Ishikawa (cell line): ENCODE measurements at regions not wholly inside any gene's neighbourhood (a gene's known extent, or its start where the extent isn't known, plus 50 kb on each side); places are given as distances from the start of the nearest gene placed in this dataset.

ENCODE experiments used
- CEBPB ChIP-seq: IDR thresholded peaks from 2 replicates; pipeline ENCODE4 v1.6.1; 2012
- CREB1 ChIP-seq: IDR thresholded peaks from 2 replicates; pipeline ENCODE4 v1.6.1; 2012; ENCODE audit warnings: low read depth
- EGR1 ChIP-seq: IDR thresholded peaks from 2 replicates; pipeline ENCODE4 v1.6.1; 2012
- EP300 ChIP-seq: IDR thresholded peaks from 2 replicates; pipeline ENCODE4 v1.6.1; 2012; ENCODE audit warnings: borderline replicate concordance
- FOXM1 ChIP-seq: IDR thresholded peaks from 2 replicates; pipeline ENCODE4 v1.6.1; 2012; ENCODE audit warnings: low read depth, borderline replicate concordance
- MAX ChIP-seq: IDR thresholded peaks from 2 replicates; pipeline ENCODE4 v1.6.1; 2012
- NFIC ChIP-seq: IDR thresholded peaks from 2 replicates; pipeline ENCODE4 v1.6.1; 2012
- RAD21 ChIP-seq: IDR thresholded peaks from 2 replicates; pipeline ENCODE4 v1.6.1; 2012; ENCODE audit warnings: low read depth
- REST ChIP-seq: IDR thresholded peaks from 2 replicates; pipeline ENCODE4 v1.6.1; 2012; ENCODE audit warnings: low read depth, mild to moderate bottlenecking
- TAF1 ChIP-seq: IDR thresholded peaks from 2 replicates; pipeline ENCODE4 v1.6.1; 2012; ENCODE audit warnings: low read depth, mild to moderate bottlenecking
- TCF12 ChIP-seq: IDR thresholded peaks from 2 replicates; pipeline ENCODE4 v1.6.1; 2012; ENCODE audit warnings: low read depth
- TEAD4 ChIP-seq: IDR thresholded peaks from 2 replicates; pipeline ENCODE4 v1.6.1; 2012
- USF1 ChIP-seq: IDR thresholded peaks from 2 replicates; pipeline ENCODE4 v1.6.1; 2012
- YY1 ChIP-seq: IDR thresholded peaks from 2 replicates; pipeline ENCODE4 v1.6.1; 2012; ENCODE audit warnings: low read depth
- ZBTB7A ChIP-seq: IDR thresholded peaks from 2 replicates; pipeline ENCODE4 v1.6.1; 2012; ENCODE audit warnings: low read depth

GRCh38 chr10:16014469-16014868 lies 154.2 kb upstream of the MINDY3 start:
- TF ChIP-seq EP300 (no peak), ZBTB7A (no peak), CEBPB (no peak), REST (no peak), CREB1 (no peak), FOXM1 (no peak), MAX (no peak), USF1 (no peak), YY1 (no peak), EGR1 (no peak), NFIC (no peak), TCF12 (no peak), TAF1 (no peak), TEAD4 (no peak), RAD21 (no peak)

DNA sequence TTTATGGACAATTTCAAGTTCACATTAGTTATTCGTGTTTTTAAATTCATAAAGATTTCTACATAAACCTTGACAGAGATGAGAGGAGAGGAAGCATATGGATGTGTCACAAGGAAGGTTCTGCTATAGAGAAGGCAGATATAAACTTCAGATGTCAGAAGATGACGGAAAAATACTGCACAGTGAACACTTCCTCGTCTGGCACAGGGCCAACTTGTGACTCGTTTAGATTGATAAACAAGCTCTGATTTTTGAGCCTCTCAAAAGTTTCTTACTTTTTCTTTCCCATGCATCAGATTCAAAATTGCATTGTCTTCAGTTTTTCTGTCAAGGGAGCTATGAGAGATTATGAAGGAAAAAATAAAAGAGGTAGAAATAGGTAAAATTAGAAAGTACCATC lies 156.4 kb upstream of the MINDY3 start:
- TF ChIP-seq FOXM1 (no peak), RAD21 (no peak), EGR1 (no peak), CEBPB (no peak), TEAD4 (no peak), CREB1 (no peak), EP300 (no peak), REST (no peak), YY1 (no peak), ZBTB7A (no peak), USF1 (no peak), MAX (no peak), TCF12 (no peak), TAF1 (no peak), NFIC (no peak)

DNA sequence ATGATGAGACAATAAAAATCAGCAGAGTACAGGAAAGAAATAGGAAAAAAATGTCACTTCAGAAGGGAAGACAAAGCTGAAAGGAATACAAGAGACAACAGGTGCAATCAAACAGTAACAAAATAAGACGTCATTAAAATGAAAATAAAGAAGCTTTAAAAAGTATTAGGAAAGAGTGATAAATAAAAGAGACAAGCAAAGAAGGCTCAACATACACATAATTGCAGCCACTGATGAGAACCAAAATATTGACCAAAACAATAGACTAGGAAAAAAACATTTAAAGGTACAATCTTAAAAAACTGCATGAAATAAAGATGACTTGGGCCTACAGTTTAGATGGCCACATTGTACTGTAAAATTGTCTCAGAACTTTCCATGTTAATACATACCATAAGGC lies 160.5 kb upstream of the MINDY3 start:
- no peak for TF ChIP-seq USF1
- TF ChIP-seq TAF1: no peak
- TF ChIP-seq EP300: no peak
- no peak for TF ChIP-seq MAX
- TF ChIP-seq YY1: no peak
- no peak for TF ChIP-seq NFIC
- no peak for TF ChIP-seq FOXM1
- TF ChIP-seq CREB1: no peak
- TF ChIP-seq EGR1: no peak
- no peak for TF ChIP-seq TEAD4
- TF ChIP-seq CEBPB: no peak
- TF ChIP-seq TCF12: no peak
- TF ChIP-seq REST: no peak
- no peak for TF ChIP-seq RAD21
- no peak for TF ChIP-seq ZBTB7A

- TF ChIP-seq NFIC (no peak), REST (no peak)
Measured at GRCh38 chr10:16030562-16030961, 170.3 kb upstream of the MINDY3 start.
